Activated CD4-positive, CD25-positive, alpha-beta regulatory T cell treated with anti-CD3 and anti-CD28 coated beads, Interleukin-2, amount 50 U/mL, for 24 hours (primary cell): ENCODE measurements at regions not wholly inside any gene's neighbourhood (a gene's known extent, or its start where the extent isn't known, plus 50 kb on each side); places are given as distances from the start of the nearest gene placed in this dataset.
A peak's percentile ranks its signal among the peaks of the same experiment; 100 is the strongest.
"Not testable (repeated sequence)": the region's sequence is repeated elsewhere in the genome, so short reads cannot be mapped to it uniquely, and the experiment has no call there.

Source experiments
- ATAC-seq, 2 donors: fragments of 150-1000 bp; cut with Tn5 transposase; one replicate each; pipeline ENCODE4 v1.10.0; 2021; ENCODE audit warnings: mild to moderate bottlenecking in 1 of 2, moderate library complexity in 1 of 2

DNA sequence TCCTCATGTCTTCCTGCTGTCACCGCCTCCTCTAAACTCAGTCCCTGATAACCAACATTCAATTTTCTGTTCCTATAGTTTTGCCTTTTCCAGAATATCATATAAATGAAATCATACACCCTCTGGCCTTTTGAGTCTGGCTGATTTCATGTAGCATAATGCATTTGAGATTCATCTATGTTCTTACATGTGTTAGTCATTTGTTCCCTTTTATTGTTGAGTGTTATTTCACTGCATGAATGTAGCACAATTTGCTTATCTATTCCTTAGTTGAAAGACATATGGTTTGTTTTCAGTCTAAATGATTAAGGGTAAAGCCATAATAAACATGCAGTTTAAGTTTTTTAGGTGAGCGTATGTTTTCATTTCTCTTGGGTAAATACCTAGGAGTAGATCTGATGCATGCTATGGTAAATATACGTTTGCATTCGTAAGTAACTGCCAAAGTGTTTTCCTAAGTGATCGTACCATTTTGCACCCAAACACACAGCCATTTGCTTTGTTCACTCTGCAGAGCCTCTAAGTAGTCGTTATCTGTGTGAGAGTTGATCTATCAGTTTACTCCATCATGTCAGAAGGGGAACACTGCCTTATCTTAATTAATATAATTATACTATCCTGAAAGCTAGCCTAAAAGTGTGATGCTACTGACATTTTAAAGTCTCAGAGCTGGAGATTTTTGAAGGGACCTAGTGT is 460.8 kb downstream of the DMAC1 start:
- ATAC-seq, result no peak

DNA sequence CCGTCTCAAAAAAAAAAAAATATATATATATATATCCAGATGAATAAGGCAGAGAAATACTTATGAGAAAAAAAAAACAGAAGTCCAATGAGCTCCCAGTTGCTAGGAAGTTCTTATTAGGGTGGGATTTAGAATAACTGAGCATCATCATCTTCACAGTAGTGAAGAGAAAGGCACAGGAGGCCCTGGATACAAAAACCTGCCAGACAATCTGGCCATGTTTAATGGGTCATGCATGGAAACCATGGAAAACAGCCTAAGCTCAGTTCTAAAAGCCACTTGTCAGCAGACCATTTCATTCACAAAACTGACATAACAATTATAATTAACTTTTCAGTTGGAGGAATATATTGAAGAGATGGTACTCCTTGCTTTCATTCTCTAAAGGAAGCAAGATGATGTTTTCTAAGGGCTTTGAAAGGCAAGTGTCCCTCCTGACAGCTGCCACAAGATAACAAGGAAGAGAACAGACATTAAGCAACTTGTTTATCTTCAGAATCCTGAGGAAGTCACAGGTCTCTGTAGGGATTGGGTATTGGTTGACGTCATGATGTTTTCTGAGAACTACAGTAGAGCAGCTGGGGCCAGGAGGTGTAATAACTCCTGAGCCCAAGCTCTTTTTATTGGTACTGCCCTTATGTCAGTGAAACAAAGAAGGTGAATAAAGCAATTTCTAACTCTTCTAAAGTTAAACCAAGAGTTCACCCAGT is 463.1 kb downstream of the DMAC1 start:
- ATAC-seq, result no peak

DNA sequence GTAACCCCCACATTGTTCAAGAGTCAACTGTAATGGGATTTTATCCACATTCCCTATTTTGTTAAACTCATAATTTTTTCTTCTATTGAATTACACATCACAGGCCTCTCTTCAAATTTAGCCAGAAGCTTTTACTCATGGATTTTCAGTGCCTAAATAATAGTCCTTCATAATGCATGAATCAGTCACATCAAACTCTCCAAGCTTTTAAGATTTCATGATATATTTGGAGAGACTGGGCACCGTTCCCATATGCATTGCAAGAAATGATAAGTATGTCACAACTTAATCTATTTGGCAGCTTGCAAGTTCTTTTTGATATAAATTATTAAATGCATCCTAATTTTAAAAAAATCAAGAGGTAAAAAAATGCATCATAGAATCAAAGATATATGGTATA is 465.9 kb downstream of the DMAC1 start:
- no peak for ATAC-seq

DNA sequence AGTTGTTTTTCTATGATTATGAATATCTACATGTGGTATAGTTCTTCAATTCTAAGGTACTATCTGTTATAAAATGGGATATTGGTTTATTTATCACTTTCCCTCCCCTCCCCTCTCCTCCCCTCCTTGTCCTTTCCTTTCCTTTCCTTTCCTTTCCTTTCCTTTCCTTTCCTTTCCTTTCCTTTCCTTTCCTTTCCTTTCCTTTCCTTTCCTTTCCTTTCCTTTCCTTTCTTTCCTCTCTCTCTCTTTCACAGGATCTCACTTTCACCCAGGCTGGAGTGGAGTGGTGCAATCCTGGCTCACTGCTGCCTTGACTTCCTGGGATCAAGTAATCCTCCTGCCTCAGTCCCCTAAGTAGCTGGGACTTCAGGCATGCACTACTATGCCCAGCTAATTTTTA is 466.8 kb downstream of the DMAC1 start:
- ATAC-seq, result no peak

DNA sequence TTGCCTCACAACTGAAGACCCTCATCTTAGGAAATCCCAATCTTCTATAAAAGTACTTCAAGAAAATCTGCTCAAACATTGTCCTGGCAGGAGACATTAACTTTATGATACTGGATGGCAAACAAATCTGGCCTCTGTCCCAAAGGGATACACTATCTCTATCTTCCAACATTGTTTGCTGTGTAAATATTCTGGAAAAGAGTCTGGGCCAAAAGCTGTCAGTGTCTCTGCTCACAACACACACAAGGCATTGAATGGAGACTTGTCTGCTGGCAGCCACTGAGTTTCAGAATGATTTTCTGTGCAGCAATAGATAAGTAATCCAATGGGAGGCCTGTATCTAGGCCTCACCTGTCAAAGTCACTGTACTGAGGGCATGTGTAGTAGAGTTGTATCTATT is 471.1 kb downstream of the DMAC1 start:
- no peak for ATAC-seq

DNA sequence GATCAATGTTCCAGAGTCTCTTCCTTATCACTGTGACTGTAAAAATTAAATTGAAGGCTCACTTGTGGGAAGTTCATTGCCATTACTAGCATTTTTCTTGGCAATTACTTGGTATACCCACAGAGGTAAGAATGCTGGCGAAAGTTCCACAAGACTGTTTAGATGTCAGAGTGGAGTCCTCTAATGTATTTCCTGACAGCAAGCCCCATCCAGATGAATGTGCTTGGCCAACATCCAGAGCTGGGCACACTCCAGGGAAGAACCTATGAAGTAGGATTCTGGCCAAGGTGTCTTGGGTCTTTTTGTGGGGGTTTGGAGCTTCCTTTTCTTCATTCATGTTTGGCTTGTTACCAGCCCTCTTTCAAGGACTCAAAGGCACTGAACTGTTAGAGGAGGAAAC is 473.6 kb downstream of the DMAC1 start:
- ATAC-seq, result no peak

DNA sequence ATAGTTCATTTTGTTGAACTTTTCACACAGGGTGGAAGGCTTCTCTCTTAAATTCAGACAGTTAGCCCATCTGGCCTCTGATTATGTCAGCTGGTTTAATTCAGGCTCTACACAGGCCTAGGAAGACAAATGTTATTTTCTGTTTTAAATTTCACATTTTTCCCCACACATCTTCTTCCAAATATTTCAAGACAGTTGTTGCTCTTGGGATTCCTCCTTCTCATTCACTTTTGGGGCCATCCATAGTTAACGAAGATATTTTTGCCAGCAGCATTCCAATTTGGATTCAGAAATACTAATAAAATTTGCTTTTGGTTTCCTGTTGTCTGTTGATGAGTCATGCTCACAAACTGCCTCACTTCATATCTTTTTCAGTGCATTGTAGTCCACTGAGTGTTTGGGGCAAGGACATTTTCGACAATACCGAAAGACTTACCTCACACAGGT is 475.4 kb downstream of the DMAC1 start:
- ATAC-seq, result no peak

DNA sequence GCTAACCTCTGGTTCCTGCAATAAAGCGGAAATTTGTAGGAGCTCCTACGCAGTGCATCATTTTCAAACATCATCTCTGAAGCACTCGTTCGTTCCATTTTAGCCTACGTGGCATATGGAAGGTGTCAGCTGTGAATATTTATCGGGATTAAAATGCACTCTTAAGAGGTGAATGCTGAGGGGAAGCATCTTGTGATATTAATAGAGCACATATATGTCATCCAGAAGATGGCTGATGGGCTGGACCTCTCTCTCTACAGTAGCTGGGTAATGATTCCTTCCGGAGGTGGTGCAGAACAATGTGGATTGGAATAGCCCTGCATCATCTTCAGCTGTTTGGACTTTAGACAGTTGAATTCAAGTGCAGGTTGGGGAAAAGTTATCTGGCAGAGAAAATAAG is 478.7 kb downstream of the DMAC1 start:
- no peak for ATAC-seq

DNA sequence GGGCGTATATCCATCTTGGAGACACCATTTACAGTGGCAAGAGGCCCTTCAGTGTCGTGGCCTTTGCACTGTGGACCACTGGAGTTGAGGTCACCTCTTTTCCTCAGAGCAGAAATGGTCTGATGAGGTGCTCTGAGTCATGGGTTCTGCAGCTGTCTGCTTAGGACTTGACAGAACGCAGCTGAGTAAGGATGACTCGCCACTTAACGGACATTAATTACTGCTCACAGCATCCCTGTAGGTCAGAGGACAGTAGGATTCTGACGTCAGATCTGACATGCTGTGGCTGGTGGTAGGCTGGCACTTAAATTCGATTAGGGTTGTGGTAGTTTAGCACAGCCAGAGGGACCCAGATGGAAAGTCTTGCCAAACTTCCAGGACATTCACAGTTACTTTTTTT is 479.4 kb downstream of the DMAC1 start:
- ATAC-seq, result no peak

DNA sequence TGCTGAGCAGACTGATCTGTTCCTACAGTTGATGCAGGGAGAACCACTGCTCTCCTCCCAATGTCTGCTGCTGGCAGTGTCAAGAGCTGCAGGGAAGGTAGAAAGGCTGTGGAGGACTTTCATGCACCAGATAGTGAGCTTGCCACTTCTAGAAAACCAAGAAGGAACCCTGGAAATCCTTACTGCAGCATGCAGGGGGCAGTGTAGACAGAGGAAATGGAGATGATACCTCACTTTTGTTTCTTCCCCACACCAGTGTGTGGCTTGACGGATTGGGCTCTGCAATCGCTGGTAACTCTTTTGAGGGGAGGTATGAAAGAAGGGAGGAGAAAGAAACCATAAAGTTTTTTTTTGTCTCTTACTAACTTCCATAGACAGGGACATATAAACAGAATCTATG is 480.7 kb downstream of the DMAC1 start:
- no peak for ATAC-seq

DNA sequence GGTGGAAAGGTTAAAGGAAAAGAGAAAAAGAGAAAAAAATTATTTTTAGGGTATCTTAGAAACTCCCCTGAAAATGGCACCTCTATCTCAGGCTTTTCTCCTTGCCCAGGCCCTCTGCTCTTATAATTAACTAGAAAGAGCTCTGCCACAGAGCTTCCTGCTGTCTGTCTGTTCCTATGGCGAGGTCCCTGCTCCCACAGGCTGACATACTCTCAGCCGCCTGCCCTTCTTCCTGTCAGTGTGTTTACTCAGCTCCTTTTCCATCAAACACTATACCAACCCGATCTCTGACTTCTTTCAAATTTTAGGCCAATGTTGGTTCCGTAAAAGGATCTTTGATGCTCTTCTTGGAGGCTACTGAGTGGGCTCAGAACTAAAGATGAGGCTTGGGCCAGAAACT is 482.6 kb downstream of the DMAC1 start:
- ATAC-seq, result no peak

DNA sequence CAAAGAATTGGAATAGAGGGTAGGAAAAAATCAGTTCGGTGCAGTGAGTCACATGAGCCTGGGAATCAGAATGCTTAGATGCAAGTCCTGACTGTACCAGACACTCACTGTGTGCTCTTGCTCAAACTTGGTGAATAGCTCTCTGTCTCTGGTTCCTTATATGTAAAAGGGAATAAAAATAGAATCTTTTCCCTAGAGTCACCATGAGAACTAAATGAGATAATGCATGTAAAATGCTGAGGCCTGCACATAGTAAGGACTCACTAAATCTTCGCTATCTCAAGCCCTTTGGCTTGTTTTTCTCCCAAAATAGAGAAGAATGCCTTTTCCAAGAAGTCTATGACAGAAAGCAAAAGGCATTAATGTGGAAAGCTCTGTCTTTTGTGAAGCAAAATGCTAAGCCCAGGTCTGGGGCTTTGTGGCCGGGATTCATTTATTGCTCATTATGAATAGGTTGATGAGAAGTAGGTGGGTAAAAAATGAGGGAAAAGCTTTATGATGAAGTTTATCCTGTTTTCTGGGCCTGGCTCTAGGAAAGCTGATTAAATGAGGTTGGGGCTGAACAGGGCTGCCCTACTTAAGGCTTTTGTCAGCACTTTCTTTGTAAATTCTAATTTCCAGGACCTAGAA is 483.3 kb downstream of the DMAC1 start:
- no peak for ATAC-seq

DNA sequence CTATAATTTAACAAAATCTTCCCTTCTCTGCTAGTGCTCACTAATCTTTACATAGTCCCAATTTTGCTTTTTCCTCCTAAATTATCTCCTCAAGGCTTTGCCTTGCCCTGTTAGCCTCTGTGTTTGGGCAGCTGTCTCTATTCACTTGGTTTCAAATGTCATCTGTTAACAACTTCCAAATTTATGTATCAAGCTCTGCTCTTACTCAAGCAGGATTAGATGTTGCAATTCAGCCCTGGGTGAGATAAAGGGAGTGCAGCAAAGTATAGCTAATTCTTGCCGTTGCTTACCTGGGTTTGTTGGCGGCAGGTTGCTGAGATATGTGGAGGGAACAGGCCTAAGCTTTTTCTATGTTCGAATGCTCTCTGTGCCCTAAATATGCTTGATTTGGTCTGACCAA is 483.8 kb downstream of the DMAC1 start:
- no peak for ATAC-seq

DNA sequence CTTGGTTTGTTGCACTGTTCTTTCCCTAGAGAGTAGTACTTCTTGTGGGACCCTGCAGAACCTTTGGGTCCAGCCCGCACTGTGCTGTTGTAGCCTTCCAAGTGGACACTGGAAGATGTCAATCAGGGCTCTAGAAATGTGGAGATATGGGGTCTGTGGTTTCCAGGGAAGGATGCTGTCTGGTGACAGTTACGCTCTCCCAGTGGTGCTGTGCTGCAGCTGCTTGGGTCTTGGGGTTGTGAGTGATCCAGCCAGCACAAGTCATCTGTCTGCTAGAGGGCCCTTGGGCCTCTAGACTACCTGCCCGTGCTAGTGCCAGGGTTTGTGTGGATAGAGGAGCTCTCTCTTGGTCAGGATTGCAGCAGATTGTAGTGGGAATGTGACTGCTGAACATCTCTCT is 484.5 kb downstream of the DMAC1 start:
- ATAC-seq, result no peak

DNA sequence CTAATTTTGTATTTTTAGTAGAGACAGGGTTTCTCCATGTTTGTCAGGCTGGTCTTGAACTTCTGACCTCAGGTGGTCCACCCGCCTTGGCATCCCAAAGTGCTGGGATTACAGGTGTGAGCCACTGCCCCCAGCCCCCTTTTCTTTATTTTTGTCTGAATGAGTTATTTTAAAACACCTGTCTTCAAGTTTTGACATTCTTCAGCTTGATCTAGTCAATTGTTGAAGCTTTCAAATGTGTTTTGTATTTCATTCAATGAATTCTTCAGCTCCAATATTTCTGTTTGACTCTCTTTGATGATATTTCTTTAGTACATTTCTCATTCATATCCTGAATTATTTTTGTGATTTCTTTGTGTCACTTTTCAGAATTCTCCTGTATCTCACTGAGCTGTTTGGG is 486.2 kb downstream of the DMAC1 start:
- no peak for ATAC-seq

DNA sequence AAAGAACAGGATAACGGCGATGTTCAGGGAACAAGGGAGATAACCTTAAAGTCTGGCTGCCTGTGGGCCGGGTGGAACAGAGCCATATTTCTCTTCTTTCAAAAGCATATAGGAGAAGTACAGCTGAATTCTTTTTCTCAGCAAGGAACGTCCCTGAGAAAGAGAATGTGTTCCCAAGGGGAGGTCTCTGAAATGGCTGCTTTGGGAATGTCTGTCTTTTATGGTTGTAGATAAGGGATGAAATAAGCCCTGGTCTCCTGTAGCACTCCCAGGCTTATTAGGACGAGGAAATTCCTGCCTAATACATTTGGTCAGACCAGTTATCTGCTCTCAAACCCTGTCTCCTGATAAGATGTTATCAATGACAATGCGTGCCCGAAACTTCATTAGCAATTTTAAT is 490.5 kb downstream of the DMAC1 start:
- not testable (repeated sequence) for ATAC-seq

DNA sequence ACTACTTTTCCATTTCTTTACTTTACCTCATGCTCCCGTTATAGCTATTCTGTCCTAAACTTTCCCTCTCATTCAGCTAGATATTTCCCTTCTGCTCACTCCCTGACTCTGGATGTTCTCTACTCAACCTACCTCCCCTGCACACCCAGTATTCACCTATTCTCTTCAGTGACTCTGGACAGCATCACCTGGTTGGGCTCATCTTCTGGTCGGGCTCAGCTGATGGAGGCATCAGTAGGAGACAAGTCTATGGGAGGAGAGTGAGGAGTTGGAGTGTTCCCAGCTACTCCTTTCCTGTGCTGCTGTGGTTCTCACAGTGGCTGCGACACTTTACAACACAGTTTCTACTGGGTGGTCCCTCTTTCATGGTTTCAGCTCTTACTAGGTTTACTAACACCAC is 493.9 kb downstream of the DMAC1 start:
- no peak for ATAC-seq

DNA sequence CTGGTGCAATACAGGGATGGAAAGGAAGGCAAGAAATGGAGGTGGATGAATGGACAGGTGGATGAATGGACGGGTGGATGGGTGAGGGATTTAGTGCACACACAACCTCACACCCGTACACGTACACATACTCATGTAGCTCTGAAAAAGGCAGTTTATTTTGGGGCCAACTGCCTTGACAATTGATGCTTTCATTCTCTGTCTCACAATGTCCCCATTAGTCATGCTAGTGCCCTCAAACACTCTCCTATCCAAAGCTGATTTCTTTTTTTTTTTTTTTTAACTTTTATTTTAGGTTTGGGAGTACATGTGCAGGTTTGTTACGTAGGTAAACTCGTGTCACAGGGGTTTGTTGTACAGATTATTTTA is 495.0 kb downstream of the DMAC1 start:
- no peak for ATAC-seq

DNA sequence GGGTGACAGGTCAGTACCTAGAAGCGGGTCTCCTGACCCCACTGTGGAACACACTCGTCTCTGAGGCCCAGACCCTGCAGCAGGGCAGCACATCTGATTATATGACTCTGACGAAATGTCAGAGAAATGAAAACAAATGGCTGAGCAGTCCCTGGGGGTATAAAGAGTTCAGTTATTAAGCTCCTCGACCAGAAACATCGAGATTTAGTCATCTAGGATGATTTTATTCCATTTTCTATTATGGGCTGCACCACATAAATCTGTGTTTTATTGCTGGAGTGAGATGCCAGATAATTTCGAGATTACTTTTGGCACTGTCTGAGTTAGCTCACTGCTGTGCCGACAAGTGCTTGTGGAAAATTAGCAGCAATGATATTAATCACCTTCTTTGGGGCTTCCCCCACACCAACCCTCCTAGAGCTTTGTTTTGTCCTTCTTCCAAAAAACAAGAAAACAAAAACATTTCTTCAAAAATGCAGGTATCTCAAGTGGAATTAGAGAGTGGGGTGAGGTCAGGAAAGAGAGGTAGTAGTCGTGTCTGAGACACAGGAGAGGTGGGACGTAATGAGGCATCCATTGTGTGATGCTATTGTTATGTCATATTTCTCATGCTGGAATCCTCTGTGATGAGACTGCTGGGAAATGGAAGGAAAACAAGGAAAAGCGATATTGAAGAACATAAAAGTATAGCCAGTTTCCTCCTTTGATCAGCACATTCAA is 495.5 kb downstream of the DMAC1 start:
- ATAC-seq, result no peak

DNA sequence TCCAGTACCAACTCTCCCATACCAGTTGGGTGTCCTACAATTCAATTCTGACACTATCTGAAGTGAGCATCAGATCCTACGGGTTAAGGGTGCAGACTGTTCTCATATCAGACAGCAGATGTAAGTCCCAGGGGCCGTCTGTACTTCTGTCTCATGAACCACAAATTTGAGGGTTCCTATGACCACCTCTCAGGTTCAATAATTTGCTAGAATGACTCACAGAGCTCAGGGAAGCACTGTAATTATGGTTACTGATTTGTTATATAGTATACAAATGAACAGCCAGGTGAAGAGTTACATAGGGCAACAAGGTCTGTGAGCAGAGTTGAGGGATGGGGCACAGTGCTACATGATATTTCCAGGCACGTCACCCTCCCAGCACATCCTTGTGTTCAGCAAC is 499.1 kb downstream of the DMAC1 start:
- ATAC-seq, result no peak

DNA sequence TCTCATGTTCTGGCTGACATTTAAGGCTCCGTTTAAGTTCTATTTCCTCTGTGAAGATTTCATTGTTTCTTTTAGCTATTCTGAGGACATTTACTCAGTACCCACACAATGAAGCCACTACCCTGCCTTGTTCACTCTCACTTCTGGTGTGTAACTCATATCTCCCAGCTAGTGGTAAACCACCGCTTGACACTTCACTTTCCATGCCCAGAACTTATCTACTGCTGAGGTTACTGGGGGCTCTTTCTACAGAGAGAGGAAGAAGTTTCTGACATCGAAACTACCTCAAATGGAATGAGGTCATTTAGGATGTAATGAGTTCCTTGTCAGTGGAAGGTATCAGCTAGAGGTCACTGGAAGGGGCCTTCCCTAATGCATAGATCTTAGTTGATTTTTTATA is 501.5 kb downstream of the DMAC1 start:
- peak; percentile 81 to 84 for ATAC-seq

DNA sequence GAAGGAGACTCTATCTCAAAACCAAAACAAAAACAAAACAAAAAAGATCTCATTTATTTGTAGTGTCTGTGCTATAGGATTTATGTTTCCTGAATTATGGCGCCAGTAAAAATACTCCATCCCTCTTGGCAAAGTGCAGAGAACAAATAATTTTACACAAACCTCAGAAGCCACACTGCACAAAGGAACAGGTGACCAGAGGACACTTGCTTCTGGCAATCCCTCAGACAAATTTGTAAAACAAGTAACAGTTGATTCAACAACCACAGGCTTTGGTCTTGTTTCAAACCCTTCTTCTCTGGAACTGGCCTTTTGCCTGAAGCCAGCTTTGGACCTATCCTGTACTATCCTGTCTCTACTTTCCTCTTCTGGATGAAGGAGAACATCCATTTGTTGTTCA is 502.1 kb downstream of the DMAC1 start:
- no peak for ATAC-seq

DNA sequence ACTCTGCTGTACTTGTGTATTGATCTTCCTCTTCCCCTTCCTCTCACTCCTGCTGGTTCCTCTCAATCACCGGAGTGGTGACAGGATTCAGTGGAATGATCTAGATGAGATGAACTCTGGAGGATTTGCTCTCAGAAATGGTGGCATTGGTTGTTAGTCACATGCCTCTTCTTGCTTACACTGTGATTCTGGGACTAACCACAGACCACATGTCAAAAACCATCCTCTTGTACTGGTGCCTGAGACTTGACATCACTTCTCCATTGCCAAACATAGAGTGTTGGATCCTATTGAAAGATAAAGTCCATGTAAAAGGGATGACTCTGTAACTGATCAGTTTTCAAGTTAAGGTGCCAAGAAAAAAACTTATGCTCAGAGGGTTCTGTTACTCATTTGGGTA is 506.5 kb downstream of the DMAC1 start:
- ATAC-seq, result peak in 1 of 2 donors; percentile 10

DNA sequence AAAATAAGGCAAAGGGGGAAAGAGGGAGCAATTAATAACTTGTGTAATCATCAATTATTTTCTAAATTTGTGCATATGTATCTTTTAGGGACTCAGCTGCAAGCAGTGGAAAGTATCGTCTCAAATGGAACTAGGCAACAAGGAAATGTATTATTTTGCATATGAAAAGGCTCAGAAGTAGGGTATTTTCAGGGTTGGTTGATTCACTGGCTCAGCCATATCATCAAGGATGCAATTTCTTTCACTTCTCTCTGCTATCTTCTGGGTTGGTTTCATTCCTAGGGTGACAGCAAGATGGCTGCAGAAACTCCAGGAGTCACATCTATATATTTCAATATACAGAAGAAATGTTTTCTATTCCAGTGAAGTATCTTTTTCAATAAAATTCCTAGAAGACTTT is 509.8 kb downstream of the DMAC1 start:
- no peak for ATAC-seq
